ENCODE measurements at regions not wholly inside any gene's neighbourhood (a gene's known extent, or its start where the extent isn't known, plus 50 kb on each side); places are given as distances from the start of the nearest gene placed in this dataset.

GRCh38 chr2:217090884-217091283 lies 231.0 kb upstream of the TNP1 start:
- no peak for DNase-seq (ENCODE audit: low spot score)

GRCh38 chr2:217090024-217090473 lies 230.2 kb upstream of the TNP1 start:
- DNase-seq (ENCODE audit: low spot score): no peak

- no peak for DNase-seq (ENCODE audit: low spot score)
Observed at GRCh38 chr2:217086718-217087117, 226.9 kb upstream of the TNP1 start.

GRCh38 chr2:217086038-217086522 lies 226.2 kb upstream of the TNP1 start:
- peak; percentile 25 for DNase-seq (ENCODE audit: low spot score)

- peak; percentile 40 for DNase-seq (ENCODE audit: low spot score)
Observed at GRCh38 chr2:217085543-217085942, 225.7 kb upstream of the TNP1 start.

GRCh38 chr2:217081799-217082198 lies 221.9 kb upstream of the TNP1 start:
- DNase-seq (ENCODE audit: low spot score): no peak

- DNase-seq (ENCODE audit: low spot score): no peak
Observed at GRCh38 chr2:217079165-217079564, 219.3 kb upstream of the TNP1 start.

GRCh38 chr2:217077831-217078407 lies 218.1 kb upstream of the TNP1 start:
- no peak for DNase-seq (ENCODE audit: low spot score)

GRCh38 chr2:217076657-217077232 lies 216.9 kb upstream of the TNP1 start:
- DNase-seq (ENCODE audit: low spot score): no peak

- no peak for DNase-seq (ENCODE audit: low spot score)
Observed at GRCh38 chr2:217076058-217076435, 216.2 kb upstream of the TNP1 start.

- peak; percentile 33 for DNase-seq (ENCODE audit: low spot score)
Observed at GRCh38 chr2:217075268-217076057, 215.6 kb upstream of the TNP1 start.

GRCh38 chr2:217074576-217075255 lies 214.9 kb upstream of the TNP1 start:
- no peak for DNase-seq (ENCODE audit: low spot score)

GRCh38 chr2:217071416-217071815 lies 211.6 kb upstream of the TNP1 start:
- DNase-seq (ENCODE audit: low spot score): no peak

GRCh38 chr2:217070611-217071010 lies 210.7 kb upstream of the TNP1 start:
- no peak for DNase-seq (ENCODE audit: low spot score)

- no peak for DNase-seq (ENCODE audit: low spot score)
Observed at GRCh38 chr2:217070043-217070430, 210.2 kb upstream of the TNP1 start.

GRCh38 chr2:217069263-217070042 lies 209.6 kb upstream of the TNP1 start:
- DNase-seq (ENCODE audit: low spot score): no peak

- DNase-seq (ENCODE audit: low spot score): no peak
Observed at GRCh38 chr2:217068677-217069250, 208.9 kb upstream of the TNP1 start.

GRCh38 chr2:217067787-217068186 lies 207.9 kb upstream of the TNP1 start:
- DNase-seq (ENCODE audit: low spot score): no peak

GRCh38 chr2:217066510-217067270 lies 206.8 kb upstream of the TNP1 start:
- no peak for DNase-seq (ENCODE audit: low spot score)

GRCh38 chr2:217065695-217066405 lies 206.0 kb upstream of the TNP1 start:
- DNase-seq (ENCODE audit: low spot score): peak; percentile 63

Data from AG20443 (cell line).